Gastrocnemius medialis (tissue), 4 donors: ENCODE measurements at regions not wholly inside any gene's neighbourhood (a gene's known extent, or its start where the extent isn't known, plus 50 kb on each side); places are given as distances from the start of the nearest gene placed in this dataset.
A peak's percentile ranks its signal among the peaks of the same experiment; 100 is the strongest.

Source experiments
- ATAC-seq, 2 donors: fragments of 150-250 bp; one replicate each; pipeline ENCODE4 v1.9.1; 2016
- DNase-seq, 2 donors: peaks; one replicate each; pipeline ENCODE4 v3.0.0-alpha.2; 2019
- H3K27ac ChIP-seq, 4 donors: fragments of 200-600 bp; sonication (generic); 1 replicate in 1 of 4; 2 replicates in 3 of 4; pipeline ENCODE4 v1.5.1; 2016 to 2018; ENCODE audit warnings: mild to moderate bottlenecking in 2 of 4, moderate library complexity in 1 of 4
- H3K27me3 ChIP-seq, 3 donors: fragments of 200-600 bp; sonication (generic) in 2 of 3; 1 replicate in 1 of 3; 2 replicates in 2 of 3; pipeline versions ENCODE4 v1.5.1 to v1.6.0; 2016 to 2019; ENCODE audit warnings: mild to moderate bottlenecking in 1 of 3, moderate library complexity in 1 of 3
- H3K36me3 ChIP-seq, 2 donors: fragments of 200-600 bp; sonication (generic) in 1 of 2; one replicate each; pipeline ENCODE4 v1.5.1; 2017 to 2018
- H3K4me1 ChIP-seq, 2 donors: fragments of 200-600 bp; sonication (generic) in 1 of 2; one replicate each; pipeline ENCODE4 v1.5.1; 2016 to 2017; ENCODE audit warnings: mild to moderate bottlenecking in 2 of 2
- H3K4me3 ChIP-seq, 4 donors: fragments of 200-600 bp; sonication (generic) in 3 of 4; 1 replicate in 1 of 4; 2 replicates in 3 of 4; pipeline ENCODE4 v1.5.1; 2016 to 2019; ENCODE audit warnings: mild to moderate bottlenecking in 2 of 4
- H3K9me3 ChIP-seq, 3 donors: fragments of 200-600 bp; sonication (generic) in 2 of 3; 1 replicate in 1 of 3; 2 replicates in 2 of 3; pipeline ENCODE4 v1.5.1; 2016 to 2019
- CTCF ChIP-seq, 5 experiments: fragments of 450-650 bp in 3 of 5; fragments of 200-600 bp in 2 of 5; sonication (generic) in 2 of 5; IDR thresholded peaks in 4 of 5; conservative IDR thresholded peaks in 1 of 5; 1 replicate in 4 of 5; 2 replicates in 1 of 5; pipeline ENCODE4 v1.5.1; 2016 to 2019; ENCODE audit warnings: antibody characterized with exemption in 5 of 5, mild to moderate bottlenecking in 3 of 5, moderate library complexity in 3 of 5
- POLR2A ChIP-seq, 2 donors: fragments of 450-650 bp; IDR thresholded peaks; one replicate each; pipeline ENCODE4 v1.6.1; 2017; ENCODE audit warnings: antibody characterized with exemption in 2 of 2, mild to moderate bottlenecking in 2 of 2, moderate library complexity in 2 of 2
- in situ Hi-C, 4 donors: fragments of 200-750 bp; cut with MboI; loops; one replicate each; pipeline versions ENCODE4 v1.15.0 to v1.8.0; 2017; ENCODE audit warnings: low sequenced_read_pairs in 4 of 4
- intact Hi-C: fragments of 100-400 bp; cut with DNase I; formaldehyde crosslinking; loops from one replicate; pipeline ENCODE4 v1.15.1; 2023; ENCODE audit warnings: low total_unique reads

DNA sequence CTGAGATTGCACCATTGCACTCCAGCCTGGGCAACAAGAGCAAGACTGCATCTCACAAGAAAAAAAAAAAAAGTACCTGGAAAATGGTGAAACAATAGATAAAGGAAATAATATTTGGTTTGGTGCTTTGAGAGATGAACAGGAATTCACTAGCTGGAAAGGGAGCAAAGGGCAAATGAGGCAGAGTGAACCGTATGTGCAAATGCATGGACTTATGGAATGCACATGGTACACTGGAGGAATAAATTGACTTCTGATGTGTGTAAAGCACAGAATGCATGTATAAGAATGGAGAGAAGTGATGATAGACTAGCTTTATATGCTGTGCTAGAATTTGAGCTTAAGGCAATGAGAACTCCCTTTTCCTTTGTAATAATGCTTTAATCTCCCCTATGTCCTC, 413.3 kb downstream of the SPRY1 start:
- H3K9me3 ChIP-seq: no peaks in the 10 kb centered on the region
- in situ Hi-C loops: no loop called here
- TF ChIP-seq CTCF (IDR thresholded peaks at IDR 0.05 in 4 of 5, conservative IDR thresholded peaks at IDR 0.05 in 1 of 5) (no peak), POLR2A (IDR thresholded peaks at IDR 0.05) (no peak)
- H3K36me3 ChIP-seq: no peaks in the 10 kb centered on the region
- H3K4me1 ChIP-seq: peaks cover 30 to 34% of the 10 kb centered on the region in 2 donors
- no peaks in the 10 kb centered on the region for H3K27me3 ChIP-seq
- DNase-seq (no peak), ATAC-seq (no peak)
- intact Hi-C loops: no loop called here
- H3K27ac ChIP-seq: no peak overlapping the region
- no peak overlapping the region for H3K4me3 ChIP-seq

DNA sequence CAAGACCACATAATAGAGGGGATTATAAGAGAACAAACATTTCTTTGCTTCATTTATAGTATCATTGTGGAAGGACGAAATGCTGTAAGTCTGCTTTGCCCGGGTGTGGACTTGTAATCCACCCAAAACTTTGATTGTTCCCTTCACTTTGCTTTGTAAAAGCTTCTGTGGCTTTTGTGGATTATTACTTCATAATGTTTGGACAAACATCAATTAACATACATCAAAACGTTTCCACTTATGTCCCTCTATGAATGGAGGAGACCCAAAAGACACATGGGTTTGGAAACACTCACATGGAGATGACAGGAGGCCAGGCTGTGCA, 415.4 kb downstream of the SPRY1 start:
- no peaks in the 10 kb centered on the region for H3K9me3 ChIP-seq
- intact Hi-C loops (no loop called here), in situ Hi-C loops (no loop called here)
- H3K27me3 ChIP-seq: no peaks in the 10 kb centered on the region
- H3K4me1 ChIP-seq: peaks cover 32 to 41% of the 10 kb centered on the region in 2 donors
- TF ChIP-seq CTCF (IDR thresholded peaks at IDR 0.05 in 4 of 5, conservative IDR thresholded peaks at IDR 0.05 in 1 of 5): no peak
- TF ChIP-seq POLR2A (IDR thresholded peaks at IDR 0.05): no peak
- ATAC-seq: no peak
- peak overlapping the region; percentile 24 to 42 (median 38) for H3K4me3 ChIP-seq
- DNase-seq: no peak
- peak overlapping the region; percentile 8 to 67 (median 52) for H3K27ac ChIP-seq
- H3K36me3 ChIP-seq: no peaks in the 10 kb centered on the region

GRCh38 chr4:123813901-123814300, 417.3 kb downstream of the SPRY1 start:
- Histone ChIP-seq H3K4me3 (no peak overlapping the region), H3K27me3 (no peaks in the 10 kb centered on the region), H3K9me3 (no peaks in the 10 kb centered on the region), H3K36me3 (no peaks in the 10 kb centered on the region), H3K27ac (peak overlapping the region in 3 of 4 donors; percentile 12 to 24 (median 18)), H3K4me1 (peaks cover 35 to 42% of the 10 kb centered on the region in 2 donors)
- intact Hi-C loops: loop anchor here (1.0 kb wide), 1 partner anchor 160 kb away; no protein-coding TSS in a partner anchor
- TF ChIP-seq CTCF (IDR thresholded peaks at IDR 0.05 in 4 of 5, conservative IDR thresholded peaks at IDR 0.05 in 1 of 5): no peak
- no peak for TF ChIP-seq POLR2A (IDR thresholded peaks at IDR 0.05)
- ATAC-seq (no peak), DNase-seq (no peak)
- in situ Hi-C loops: no loop called here

DNA sequence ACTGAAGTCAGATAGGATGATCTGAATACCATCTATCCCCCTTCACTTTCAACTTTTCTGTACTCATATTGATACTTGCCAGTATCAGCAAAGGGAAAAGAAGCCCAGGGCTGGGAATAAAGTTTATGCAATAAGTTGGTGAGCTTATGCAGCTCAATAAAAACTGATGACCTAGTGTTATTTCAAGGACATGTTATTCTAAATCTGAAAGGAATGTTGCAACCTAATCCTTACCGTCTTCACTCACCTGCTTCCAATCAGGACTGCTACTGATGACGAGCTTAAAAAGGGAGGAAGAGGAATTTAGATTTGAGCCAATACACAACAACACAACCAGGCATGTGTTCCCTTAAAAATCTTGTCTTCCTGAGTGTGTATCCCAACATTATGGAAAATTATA, 419.9 kb downstream of the SPRY1 start:
- in situ Hi-C loops (no loop called here), intact Hi-C loops (loop anchor here (2.0 kb wide), 1 partner anchor 30 kb away; no protein-coding TSS in a partner anchor)
- Histone ChIP-seq H3K27ac (peak overlapping the region in 2 of 4 donors; percentile 14 to 20), H3K36me3 (no peaks in the 10 kb centered on the region), H3K9me3 (no peaks in the 10 kb centered on the region), H3K4me3 (no peak overlapping the region), H3K4me1 (peaks cover 33 to 42% of the 10 kb centered on the region in 2 donors), H3K27me3 (no peaks in the 10 kb centered on the region)
- DNase-seq (no peak), ATAC-seq (no peak)
- no peak for TF ChIP-seq POLR2A (IDR thresholded peaks at IDR 0.05)
- no peak for TF ChIP-seq CTCF (IDR thresholded peaks at IDR 0.05 in 4 of 5, conservative IDR thresholded peaks at IDR 0.05 in 1 of 5)
